ENCODE measurements at regions not wholly inside any gene's neighbourhood (a gene's known extent, or its start where the extent isn't known, plus 50 kb on each side); places are given as distances from the start of the nearest gene placed in this dataset.

DNA sequence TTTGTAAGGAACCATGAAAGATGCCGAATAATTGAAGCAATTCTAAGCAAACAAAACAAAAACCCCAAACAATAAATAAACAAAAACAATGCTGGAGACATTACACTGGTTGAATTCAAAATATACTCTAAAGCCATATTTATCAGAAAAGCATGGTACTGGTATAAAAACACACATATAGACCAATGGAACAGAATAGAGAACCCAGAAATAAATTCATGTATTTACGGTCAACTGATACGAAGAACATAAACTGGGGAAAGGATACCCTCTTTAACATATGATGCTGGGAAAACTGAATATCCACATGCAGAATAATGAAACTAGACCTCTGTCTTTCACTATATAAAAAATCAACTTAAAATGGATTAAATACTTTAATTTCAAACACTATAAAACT is 214.3 kb upstream of the PDZRN3 start:
- Mint-ChIP-seq H3K4me1 (no peaks in the 10 kb centered on the region), H3K27ac (no peak overlapping the region), H3K36me3 (ENCODE audit: low read depth) (no peaks in the 10 kb centered on the region), H3K9me3 (peaks cover 23% of the 10 kb centered on the region), H3K4me3 (no peak overlapping the region), H3K27me3 (no peaks in the 10 kb centered on the region)
- TF ChIP-seq, protein P1, sequence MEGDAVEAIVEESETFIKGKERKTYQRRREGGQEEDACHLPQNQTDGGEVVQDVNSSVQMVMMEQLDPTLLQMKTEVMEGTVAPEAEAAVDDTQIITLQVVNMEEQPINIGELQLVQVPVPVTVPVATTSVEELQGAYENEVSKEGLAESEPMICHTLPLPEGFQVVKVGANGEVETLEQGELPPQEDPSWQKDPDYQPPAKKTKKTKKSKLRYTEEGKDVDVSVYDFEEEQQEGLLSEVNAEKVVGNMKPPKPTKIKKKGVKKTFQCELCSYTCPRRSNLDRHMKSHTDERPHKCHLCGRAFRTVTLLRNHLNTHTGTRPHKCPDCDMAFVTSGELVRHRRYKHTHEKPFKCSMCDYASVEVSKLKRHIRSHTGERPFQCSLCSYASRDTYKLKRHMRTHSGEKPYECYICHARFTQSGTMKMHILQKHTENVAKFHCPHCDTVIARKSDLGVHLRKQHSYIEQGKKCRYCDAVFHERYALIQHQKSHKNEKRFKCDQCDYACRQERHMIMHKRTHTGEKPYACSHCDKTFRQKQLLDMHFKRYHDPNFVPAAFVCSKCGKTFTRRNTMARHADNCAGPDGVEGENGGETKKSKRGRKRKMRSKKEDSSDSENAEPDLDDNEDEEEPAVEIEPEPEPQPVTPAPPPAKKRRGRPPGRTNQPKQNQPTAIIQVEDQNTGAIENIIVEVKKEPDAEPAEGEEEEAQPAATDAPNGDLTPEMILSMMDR (IDR thresholded peaks at IDR 0.05), result no peak
- ATAC-seq (ENCODE audit: low read depth), result no peak
- DNase-seq, result no peak
- ChIA-PET CTCF (no interaction called here), POLR2A (no interaction called here)
- intact Hi-C loops (cut with micrococcal nuclease), result no loop called here

GRCh38 chr3:73835945-73836344 is 211.2 kb upstream of the PDZRN3 start:
- H3K27me3 Mint-ChIP-seq, result no peaks in the 10 kb centered on the region
- ATAC-seq (ENCODE audit: low read depth) (no peak), DNase-seq (no peak)
- ChIA-PET CTCF (no interaction called here), POLR2A (no interaction called here)
- TF ChIP-seq, protein P1 (IDR thresholded peaks at IDR 0.05), result no peak
- peaks cover 17% of the 10 kb centered on the region for H3K9me3 Mint-ChIP-seq
- no peaks in the 10 kb centered on the region for H3K4me1 Mint-ChIP-seq
- no peaks in the 10 kb centered on the region for H3K36me3 Mint-ChIP-seq (ENCODE audit: low read depth)
- no peak overlapping the region for H3K27ac Mint-ChIP-seq
- intact Hi-C loops (cut with micrococcal nuclease), result no loop called here
- H3K4me3 Mint-ChIP-seq, result no peak overlapping the region

DNA sequence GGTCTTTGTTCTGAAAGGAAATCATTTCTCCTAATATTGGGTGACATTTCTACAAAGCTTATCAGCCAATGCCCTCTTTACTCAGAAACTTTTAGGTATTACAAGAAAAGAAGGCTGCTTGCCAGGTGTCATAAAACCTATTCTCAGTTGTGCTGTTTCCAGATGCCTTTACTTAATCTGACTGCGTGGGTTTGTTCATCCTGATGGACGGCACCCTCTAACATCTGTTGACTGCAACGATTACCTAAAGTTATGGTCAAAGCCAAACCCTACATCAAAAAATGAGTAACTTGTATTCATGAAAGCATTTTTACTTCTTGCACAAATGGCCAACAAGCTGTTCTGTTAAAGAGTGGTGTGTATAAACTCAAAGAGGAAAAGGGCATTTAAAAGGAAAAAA is 207.7 kb upstream of the PDZRN3 start:
- Mint-ChIP-seq H3K36me3 (ENCODE audit: low read depth) (no peaks in the 10 kb centered on the region), H3K4me3 (no peak overlapping the region), H3K9me3 (peaks cover 13% of the 10 kb centered on the region), H3K27me3 (no peaks in the 10 kb centered on the region), H3K4me1 (no peaks in the 10 kb centered on the region), H3K27ac (no peak overlapping the region)
- TF ChIP-seq, protein P1 (IDR thresholded peaks at IDR 0.05), result no peak
- DNase-seq (no peak), ATAC-seq (ENCODE audit: low read depth) (no peak)
- intact Hi-C loops (cut with micrococcal nuclease), result no loop called here
- CTCF ChIA-PET, result no interaction called here
- POLR2A ChIA-PET, result no interaction called here

- H3K9me3 Mint-ChIP-seq, result no peaks in the 10 kb centered on the region
- H3K27me3 Mint-ChIP-seq, result no peaks in the 10 kb centered on the region
- H3K27ac Mint-ChIP-seq, result no peak overlapping the region
- intact Hi-C loops (cut with micrococcal nuclease), result no loop called here
- DNase-seq, result no peak
- H3K4me1 Mint-ChIP-seq, result no peaks in the 10 kb centered on the region
- no peak overlapping the region for H3K4me3 Mint-ChIP-seq
- no peaks in the 10 kb centered on the region for H3K36me3 Mint-ChIP-seq (ENCODE audit: low read depth)
- ChIA-PET POLR2A (no interaction called here), CTCF (no interaction called here)
- ATAC-seq (ENCODE audit: low read depth), result no peak
- TF ChIP-seq, protein P1 (IDR thresholded peaks at IDR 0.05), result no peak
These were observed 203.6 kb upstream of the PDZRN3 start for GRCh38 chr3:73828348-73828747.

DNA sequence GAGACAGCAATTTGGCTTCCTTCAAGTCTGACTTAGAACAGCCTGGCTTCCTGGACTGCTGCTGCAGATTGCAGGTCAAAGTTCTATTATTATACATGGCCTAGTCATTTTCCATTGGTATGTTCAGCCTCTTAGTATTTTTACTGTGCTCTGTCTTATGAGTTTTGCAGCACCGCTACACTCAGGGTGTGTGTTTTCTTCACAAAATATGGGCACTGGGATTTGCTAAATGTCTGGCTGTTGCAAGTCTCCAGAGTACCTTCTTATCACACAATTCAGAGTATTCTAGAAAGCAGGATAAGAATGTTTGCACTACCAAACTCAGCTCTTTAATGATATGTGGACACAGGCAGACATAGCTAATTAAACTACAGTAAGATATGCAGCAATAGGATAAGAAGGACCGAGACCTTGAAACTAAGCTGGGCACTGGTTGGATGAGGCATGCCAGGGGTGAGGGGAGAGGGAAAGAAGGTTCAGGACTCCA is 203.0 kb upstream of the PDZRN3 start:
- no peak for ATAC-seq (ENCODE audit: low read depth)
- H3K4me1 Mint-ChIP-seq, result no peaks in the 10 kb centered on the region
- H3K27ac Mint-ChIP-seq, result no peak overlapping the region
- H3K27me3 Mint-ChIP-seq, result no peaks in the 10 kb centered on the region
- TF ChIP-seq, protein P1 (IDR thresholded peaks at IDR 0.05), result no peak
- POLR2A ChIA-PET, result no interaction called here
- no peaks in the 10 kb centered on the region for H3K36me3 Mint-ChIP-seq (ENCODE audit: low read depth)
- intact Hi-C loops (cut with micrococcal nuclease), result no loop called here
- no peak overlapping the region for H3K4me3 Mint-ChIP-seq
- no peaks in the 10 kb centered on the region for H3K9me3 Mint-ChIP-seq
- CTCF ChIA-PET, result no interaction called here
- no peak for DNase-seq

Measured in activated B cell treated with CpG ODN at 0.5 μM for 24 hours (primary cell).